GM12874 (cell line): ENCODE measurements at regions not wholly inside any gene's neighbourhood (a gene's known extent, or its start where the extent isn't known, plus 50 kb on each side); places are given as distances from the start of the nearest gene placed in this dataset.

Experiments
- TF ChIP-seq, protein P1 (sequence below): IDR thresholded peaks from 2 replicates; pipeline ENCODE4 v1.5.1; 2011; ENCODE audit warnings: low read depth, mild to moderate bottlenecking, control low read depth, low read length, moderate library complexity; ENCODE audit not compliant: insufficient read depth

DNA sequence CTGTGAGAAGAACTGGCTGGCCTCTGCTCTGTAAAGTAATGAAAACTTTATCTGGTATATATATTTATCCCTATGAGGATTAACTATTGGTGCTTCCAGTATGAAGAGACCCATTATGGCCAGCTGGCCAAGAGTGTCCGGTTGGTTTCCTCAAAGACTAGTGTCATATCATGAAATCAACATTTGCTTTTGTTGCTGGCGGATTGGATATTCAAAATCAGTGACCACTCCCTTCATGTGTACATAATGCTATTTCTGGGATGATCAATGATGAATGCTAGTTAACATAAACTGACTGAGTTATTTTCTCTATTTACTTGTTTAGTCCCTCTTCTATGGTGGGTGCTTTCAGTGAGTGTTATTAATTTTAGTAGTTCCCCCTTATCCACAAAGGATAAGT is 60.8 kb upstream of the NUDT12 start:
- TF ChIP-seq, protein P1, sequence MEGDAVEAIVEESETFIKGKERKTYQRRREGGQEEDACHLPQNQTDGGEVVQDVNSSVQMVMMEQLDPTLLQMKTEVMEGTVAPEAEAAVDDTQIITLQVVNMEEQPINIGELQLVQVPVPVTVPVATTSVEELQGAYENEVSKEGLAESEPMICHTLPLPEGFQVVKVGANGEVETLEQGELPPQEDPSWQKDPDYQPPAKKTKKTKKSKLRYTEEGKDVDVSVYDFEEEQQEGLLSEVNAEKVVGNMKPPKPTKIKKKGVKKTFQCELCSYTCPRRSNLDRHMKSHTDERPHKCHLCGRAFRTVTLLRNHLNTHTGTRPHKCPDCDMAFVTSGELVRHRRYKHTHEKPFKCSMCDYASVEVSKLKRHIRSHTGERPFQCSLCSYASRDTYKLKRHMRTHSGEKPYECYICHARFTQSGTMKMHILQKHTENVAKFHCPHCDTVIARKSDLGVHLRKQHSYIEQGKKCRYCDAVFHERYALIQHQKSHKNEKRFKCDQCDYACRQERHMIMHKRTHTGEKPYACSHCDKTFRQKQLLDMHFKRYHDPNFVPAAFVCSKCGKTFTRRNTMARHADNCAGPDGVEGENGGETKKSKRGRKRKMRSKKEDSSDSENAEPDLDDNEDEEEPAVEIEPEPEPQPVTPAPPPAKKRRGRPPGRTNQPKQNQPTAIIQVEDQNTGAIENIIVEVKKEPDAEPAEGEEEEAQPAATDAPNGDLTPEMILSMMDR: no peak

DNA sequence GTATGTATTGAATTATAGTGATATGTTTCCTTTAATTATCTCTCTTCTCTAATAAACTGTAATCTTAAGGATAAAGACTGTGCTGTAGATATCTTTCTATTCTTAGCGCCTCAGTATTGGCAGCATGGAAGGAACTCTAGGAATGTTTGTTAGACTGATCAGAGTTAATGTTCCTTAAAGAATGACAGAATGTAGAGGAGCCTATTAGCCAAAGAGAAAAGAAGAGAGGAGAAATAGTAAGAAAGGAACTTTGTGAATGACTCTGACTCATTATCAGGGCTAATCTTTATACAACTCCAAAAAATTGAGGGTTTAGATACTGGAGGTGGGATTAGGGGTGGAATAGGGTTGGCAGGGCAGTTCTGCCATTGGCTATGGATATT is 59.0 kb upstream of the NUDT12 start:
- TF ChIP-seq, protein P1: no peak

DNA sequence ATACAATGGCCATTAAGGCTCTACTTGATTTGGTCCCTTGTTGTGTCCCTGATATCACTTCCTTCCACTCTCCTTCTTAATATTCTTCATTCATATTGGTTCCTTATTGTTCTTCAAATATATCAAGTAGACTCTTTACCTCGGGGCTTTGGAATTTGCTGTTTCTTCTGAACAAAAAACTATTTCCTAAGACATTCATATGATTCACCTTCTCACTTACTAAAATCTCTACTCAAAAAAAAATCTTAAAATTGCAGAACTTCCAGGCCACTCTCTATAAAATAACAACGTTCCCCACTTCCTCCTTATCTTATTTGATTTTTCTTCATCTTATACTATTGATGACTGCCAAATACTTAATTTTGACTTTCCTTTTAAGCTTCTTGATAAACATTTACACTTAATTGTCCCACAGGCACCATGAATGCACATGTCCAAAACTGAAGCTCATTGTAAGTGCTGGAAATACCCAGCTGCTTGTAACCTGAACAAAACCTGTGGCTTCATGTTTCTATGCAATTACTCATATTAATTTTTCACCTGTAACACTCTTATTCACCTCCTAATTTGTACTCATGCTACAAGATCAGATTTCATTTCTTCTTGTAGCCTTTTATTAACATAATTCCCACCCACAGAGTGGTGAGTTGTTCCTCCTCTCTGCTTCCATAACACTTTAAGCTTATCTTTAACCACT is 58.4 kb upstream of the NUDT12 start:
- TF ChIP-seq, protein P1: no peak

DNA sequence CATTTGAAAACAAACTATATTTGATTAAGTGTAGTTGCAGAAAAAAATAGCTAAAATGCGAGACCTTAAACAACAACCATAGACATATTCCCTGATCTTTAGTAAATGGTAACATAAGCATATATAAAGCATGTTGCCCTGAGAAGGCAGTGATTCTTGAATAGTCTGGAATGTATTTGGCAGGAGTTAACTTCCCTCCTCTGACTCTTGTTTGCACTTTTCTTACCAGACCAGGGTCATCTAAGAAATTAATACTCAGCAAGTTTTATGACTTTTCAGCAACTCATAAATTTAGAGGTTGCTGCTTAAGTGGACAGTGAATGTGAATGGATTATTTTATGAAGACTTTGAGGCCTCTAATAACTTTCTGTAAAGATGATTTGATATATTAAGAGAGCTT is 55.3 kb upstream of the NUDT12 start:
- TF ChIP-seq, protein P1: no peak

DNA sequence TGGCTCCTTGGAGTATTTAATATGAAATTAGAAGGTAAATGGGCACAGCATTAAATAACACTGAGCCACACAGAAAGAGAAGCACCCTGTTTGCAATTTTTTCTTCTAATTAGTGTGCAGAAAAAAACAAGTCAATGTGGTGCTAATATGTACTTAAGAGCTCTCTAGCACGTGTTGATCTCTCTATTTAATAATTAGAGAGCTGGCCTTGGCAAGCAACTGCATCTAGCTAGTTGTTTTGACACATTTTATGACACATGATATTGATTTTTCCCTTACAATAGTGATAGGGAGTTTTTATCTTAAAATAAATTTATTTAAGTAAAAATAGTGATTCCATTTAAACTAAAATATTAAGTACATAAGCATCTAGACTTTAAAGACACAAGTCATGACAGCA is 54.5 kb upstream of the NUDT12 start:
- TF ChIP-seq, protein P1: no peak

DNA sequence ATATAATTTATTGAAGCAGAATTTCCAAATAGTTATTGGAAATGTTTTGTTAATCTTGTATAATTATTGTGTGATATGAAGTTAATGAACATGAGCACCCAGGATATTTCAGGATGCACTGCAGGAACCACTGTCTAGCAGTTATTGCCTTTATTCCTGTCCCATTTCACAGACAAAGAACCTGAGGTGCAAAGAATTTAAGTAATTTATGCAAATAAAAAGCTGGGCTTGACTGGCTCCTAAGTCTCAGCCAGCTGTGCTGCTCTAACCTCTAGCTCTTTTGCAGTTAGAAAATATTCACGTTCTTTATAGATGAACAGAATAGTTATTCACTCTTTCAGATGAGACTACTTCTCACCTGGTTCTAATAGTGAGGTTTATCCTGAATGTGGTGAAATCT is 50.0 kb upstream of the NUDT12 start:
- TF ChIP-seq, protein P1: no peak
